Lung microvascular endothelial cell (primary cell): ENCODE measurements at regions not wholly inside any gene's neighbourhood (a gene's known extent, or its start where the extent isn't known, plus 50 kb on each side); places are given as distances from the start of the nearest gene placed in this dataset.
"Not testable (repeated sequence)": the region's sequence is repeated elsewhere in the genome, so short reads cannot be mapped to it uniquely, and the experiment has no call there.

Experiments used
- DNase-seq, 2 donors: peaks; one replicate each; pipeline versions ENCODE4 v3.0.0 to v3.0.0-alpha.2; 2010; ENCODE audit warnings: low read depth in 2 of 2

GRCh38 chr9:40097992-40098391 lies 742.5 kb downstream of the SPATA31A1 start:
- DNase-seq: peak in 1 of 2 donors; percentile 6

DNA sequence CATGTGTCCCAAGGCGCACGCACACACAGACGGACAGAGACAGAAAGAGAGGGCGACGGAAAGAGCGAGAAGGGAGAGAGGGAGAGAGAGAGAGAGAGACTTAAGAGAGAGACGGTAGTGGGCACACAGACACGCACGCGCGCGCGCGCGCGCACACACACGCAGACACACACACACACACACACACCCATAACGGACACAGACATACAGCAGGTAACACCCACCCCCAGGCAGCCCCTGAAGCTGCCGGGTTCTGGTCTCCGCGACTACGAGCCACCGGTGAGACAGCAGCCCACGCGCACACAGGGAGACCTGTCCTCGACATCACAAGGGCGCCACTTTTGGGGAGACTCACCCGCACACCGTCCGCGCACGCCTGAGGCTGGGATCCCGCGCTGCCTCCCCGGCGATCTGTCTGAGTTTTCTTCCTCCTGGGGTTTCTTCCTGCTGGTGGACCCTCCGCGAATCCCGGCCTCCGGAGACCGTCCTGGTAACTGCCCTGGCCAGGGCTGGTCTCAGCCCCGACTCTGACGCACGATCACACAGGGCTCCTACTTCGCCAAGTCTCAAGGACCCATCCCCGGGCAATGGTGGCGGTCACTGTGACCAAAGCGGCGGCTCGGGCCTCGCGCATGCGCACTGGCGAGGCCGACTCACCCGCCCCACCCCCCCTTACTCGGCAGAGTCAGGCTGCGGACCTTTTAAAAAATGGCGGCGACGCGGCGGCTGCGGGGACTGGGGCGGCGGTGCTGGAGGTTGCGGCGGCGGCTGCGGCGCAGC lies 750.7 kb downstream of the SPATA31A1 start:
- DNase-seq: peak; percentile 48 to 70

DNA sequence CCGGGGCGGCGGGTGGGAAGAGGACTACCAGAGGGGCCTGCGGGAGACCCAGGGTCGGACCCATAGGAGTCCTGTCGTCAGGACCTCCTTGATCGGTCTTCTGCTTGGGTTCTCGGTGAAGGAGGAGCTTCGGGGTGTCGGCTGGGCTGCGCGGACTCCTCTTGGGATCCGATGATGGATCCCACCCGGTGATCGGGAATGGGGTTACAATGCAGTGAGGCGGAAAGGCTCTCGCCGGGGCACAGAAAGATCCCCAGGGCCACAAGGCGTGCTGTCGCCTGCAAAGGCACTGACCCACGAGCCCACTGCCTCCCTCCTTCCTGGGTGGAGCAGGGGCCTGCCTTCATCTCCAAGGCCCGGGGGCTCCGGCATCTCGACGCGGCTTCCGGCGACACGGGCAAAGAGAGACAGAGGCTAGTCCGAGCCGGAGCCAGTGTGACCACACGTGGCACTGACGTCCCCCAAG lies 751.3 kb downstream of the SPATA31A1 start:
- not testable (repeated sequence) for DNase-seq

- DNase-seq: not testable (repeated sequence)
Measured at GRCh38 chr9:40107251-40107650, 751.8 kb downstream of the SPATA31A1 start.

DNA sequence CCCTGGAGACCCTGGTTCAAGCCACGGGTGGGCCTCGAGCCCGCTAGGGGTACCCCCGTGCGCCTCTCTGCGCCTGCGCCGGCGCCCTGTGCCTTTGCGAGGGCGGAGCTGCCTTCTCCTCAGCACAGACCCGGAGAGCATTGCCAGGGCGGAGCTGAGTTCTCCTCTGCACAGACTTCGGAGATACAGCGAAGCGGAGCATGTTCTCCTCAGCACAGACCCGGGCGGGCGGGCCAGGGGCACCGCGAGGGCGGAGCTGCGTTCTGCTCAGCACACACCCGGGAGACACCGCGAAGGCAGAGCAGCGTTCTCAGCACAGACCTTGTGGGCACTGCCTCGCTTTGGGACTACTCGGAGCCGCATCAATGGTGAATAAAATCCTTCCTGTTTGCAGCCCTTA lies 753.0 kb downstream of the SPATA31A1 start:
- DNase-seq: not testable (repeated sequence)

GRCh38 chr9:40110751-40111150 lies 755.3 kb downstream of the SPATA31A1 start:
- DNase-seq: not testable (repeated sequence)

DNA sequence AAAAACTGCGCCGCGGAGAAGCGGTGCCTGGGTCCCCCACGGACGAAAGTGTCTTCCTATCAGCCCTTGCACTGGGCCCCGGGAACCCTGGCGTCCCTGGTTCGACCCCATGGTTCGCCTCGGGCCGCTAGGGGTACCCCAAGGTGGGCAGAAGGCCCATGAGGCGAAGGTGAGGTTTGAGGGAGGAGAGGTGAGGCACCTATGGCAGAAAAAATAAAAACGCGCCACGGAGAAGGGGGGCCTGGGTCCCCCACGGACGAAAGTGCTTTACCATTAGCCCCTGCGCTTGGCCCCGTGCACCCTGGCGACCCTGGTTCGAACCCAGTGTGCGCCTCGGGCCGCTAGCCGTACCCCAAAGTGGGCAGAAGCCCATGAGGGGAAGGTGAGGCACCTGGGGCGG lies 756.1 kb downstream of the SPATA31A1 start:
- not testable (repeated sequence) for DNase-seq

DNA sequence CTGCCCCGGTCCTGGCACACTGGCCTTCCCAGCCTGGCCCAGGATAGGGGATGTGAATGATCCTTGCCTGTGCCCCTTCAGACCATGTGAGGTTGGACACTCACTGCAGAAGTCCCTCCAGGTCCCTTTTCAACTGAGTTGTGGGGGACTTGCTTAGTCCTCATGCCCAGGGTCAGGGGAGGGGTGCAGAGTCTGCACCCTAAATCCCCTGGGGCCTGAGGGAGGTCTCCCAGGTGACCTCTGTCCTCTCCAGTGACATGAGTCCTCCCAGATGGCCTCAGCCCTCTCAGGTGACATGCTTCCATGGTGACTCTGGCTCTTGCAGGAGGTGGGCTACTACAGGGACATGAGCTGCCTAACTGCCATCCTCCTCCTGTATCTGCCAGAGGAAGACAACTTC lies 775.1 kb downstream of the SPATA31A1 start:
- DNase-seq: not testable (repeated sequence)

- DNase-seq: not testable (repeated sequence)
Measured at GRCh38 chr9:40169204-40169603, 813.7 kb downstream of the SPATA31A1 start.

DNA sequence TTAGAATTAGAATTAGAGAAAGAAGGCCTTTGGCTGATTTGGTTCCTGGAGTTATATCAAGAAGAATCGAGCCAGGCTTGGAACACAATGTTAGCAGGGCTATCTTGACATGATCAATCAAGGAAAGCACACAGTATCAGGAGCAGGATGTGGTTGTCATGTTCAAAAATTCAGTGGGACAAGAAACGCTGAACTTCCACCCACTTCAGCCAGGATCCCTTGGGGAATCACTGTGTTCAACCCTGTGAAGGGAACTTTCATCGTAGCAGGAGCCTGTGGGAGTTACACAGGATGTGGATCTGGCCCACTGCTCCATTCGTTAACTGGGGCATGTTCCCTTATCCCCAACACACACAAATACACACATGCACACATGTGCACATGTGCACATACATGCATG lies 817.8 kb downstream of the SPATA31A1 start:
- not testable (repeated sequence) for DNase-seq

- not testable (repeated sequence) for DNase-seq
Measured at GRCh38 chr9:40174035-40174434, 818.6 kb downstream of the SPATA31A1 start.

DNA sequence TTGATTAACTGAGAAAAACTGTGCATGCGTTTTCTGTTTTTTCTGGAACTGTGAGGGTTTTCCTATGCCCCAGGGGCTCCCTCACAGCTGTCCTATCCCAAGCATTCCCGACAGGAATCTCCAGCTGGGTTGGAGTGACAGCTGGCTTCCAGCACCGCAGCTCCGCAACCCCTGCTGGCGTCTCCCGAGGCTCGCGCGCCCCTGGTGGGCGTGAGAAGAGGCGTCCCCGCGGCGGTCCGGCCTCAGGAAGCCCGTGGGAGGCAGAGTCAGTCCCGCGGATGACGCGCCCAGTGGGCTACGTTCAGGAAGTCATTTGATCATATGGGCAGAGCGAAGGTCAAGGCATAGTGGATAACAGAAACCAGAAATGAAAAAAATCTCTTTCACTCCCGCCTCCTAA lies 821.9 kb downstream of the SPATA31A1 start:
- peak in 1 of 2 donors; percentile 28 for DNase-seq

GRCh38 chr9:40191403-40191802 lies 835.9 kb downstream of the SPATA31A1 start:
- not testable (repeated sequence) for DNase-seq

GRCh38 chr9:40192162-40192561 lies 836.7 kb downstream of the SPATA31A1 start:
- not testable (repeated sequence) for DNase-seq

DNA sequence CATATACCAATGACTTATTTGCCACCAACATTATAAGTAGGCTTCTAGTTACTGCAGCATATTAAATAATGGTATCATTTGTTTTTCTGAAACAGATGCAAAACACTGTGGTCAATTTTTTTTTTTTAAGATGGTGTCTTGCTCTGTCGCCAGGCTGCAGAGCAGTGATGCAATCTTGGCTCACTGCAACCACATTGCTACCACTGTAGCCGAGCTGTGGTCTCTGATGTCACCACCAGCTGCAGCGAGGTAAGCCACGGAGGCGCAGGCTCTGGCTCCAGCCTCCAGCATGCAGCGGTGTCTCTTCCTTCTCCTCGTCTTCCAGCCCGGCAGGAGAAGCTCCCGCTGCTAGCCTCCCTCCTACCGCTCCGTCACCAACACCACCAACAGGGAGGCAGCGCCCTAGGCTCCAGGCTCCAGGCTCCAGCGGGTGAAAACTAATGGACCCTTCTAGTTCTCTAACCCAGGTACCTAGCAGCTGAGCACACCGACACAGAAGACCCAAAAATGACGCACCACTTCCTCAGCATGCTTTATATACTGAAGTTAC lies 840.8 kb downstream of the SPATA31A1 start:
- DNase-seq: not testable (repeated sequence)

GRCh38 chr9:40196803-40197202 lies 841.3 kb downstream of the SPATA31A1 start:
- not testable (repeated sequence) for DNase-seq

DNA sequence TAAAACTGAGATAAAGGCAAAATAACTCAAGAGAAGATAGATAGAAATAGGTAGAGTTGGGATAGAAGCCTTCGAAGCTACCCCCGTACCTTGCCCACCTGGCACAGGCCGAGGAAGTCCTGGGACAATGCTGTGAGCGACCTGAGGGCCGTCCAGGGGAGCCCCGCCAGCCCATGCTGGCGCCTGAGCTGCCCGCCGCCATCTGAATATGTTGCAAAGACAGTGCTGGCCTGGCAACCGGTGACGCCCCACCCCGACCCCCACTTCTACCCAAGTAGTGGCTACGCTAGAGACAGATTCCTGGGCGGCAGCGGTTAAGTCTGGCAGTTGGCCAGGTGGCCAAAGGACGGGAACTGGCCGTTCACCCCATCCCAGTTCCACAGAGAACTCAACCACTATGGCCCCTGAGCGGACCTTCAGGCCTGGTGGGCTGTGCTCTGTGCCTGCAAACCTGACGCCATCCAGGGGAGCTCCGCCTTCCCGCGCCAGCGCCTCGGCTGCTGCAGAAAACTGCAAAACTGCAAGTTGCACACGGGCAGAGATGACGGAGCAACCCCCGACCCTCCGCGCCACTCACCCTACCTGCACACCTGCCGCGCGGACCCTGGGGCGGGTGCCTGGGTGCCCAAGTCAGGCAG lies 866.2 kb downstream of the SPATA31A1 start:
- not testable (repeated sequence) for DNase-seq

DNA sequence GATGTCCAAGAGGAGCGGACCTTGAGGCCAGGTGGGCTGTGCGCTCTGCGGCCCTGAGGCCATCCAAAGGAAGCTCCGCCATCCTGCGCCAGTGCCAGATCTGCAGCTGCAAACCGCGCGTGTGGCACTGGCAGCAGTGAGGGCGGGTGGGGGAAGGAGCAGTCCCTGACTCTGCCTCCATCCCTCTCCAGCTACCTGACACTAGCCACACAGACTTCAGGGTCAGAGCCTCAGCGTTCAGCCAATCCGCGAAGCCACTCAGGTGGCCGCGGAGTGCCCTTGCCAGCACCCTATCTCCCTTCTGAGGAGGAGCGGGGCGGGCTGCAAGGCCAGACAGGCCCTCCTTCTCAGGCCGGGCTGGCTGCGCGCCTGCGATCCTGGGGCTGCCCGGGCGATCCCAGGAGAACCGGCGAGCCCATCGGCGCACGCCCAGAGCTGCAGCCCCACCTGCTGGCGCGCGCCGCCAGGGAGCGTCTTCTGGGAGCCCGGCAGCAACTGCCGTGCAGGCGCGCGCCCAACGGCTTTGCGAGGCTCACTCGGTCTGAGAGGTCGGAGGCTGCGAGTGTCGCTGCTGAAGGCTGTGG lies 867.2 kb downstream of the SPATA31A1 start:
- DNase-seq: peak; percentile 1

- DNase-seq: not testable (repeated sequence)
Measured at GRCh38 chr9:40223353-40223752, 867.9 kb downstream of the SPATA31A1 start.
